GM21717 (cell line): ENCODE measurements at regions not wholly inside any gene's neighbourhood (a gene's known extent, or its start where the extent isn't known, plus 50 kb on each side); places are given as distances from the start of the nearest gene placed in this dataset.

ENCODE experiments used
- ATAC-seq: cut with Tn5 transposase; IDR thresholded peaks from one replicate; pipeline ENCODE4 v1.9.1; 2021; ENCODE audit warnings: mild to moderate bottlenecking, moderate library complexity; ENCODE audit not compliant: unreplicated experiment

- no peak for ATAC-seq
These were observed 445.3 kb upstream of the MGMT start for GRCh38 chr10:129021594-129022304.

DNA sequence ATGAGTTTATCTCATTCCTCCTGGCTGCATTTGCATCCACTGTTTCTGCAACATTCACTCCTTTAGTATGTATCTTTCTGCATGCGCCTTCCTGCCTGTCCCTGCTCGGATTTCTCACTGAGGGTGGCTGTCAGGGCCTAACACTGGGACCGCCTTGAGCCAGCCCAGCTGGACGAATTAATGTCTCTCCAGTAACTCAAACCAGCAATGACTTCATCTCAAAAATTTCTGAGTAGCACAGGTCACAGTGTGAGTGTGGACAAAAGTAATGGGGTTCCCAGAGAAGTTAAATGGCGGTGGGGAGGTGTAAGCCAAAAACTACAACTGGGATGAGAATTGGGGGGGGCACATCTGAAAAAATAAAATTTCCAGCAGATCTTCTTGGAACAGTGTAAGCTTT, 444.0 kb upstream of the MGMT start:
- no peak for ATAC-seq

GRCh38 chr10:129024046-129024445, 443.0 kb upstream of the MGMT start:
- ATAC-seq: no peak

DNA sequence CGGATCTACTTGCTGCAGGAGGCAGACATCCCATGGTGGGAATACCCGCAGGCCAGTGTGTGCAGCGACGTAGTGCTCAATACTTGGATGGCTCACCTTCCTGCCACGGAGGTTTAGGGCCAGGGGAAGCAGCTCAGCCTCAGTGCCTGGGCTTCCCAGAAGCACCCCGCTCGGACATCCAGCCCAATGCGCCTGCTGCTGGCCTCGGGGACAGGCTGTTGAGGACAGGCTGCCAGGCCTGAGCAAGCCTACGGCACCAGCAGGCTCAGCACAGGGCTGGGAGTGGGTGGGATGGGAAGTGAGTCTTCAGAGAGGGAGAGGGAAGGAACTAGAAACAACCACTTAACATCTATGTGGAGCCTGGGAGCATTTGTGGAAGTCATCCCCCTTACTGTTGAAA, 441.3 kb upstream of the MGMT start:
- no peak for ATAC-seq

- ATAC-seq: no peak
These were observed 439.1 kb upstream of the MGMT start for GRCh38 chr10:129027906-129028305.

DNA sequence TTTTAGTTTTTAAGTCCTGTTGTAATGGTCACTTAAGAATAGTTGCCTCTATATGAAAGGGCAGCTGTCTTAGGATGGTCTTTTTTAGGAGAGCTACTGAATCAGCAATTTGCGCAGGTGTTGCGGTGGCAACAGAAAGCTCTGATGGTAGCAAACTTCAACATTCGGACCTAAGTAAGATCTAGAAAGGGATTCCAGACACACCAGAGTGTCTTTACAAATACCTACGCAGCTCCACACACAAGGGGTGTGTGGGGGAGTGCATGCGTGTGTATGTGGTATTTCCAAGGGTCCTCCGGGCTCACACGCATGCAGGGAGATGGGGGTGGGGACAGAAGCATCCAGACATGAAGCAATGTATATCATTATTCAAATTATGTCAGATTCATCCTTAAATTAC, 438.6 kb upstream of the MGMT start:
- no peak for ATAC-seq

DNA sequence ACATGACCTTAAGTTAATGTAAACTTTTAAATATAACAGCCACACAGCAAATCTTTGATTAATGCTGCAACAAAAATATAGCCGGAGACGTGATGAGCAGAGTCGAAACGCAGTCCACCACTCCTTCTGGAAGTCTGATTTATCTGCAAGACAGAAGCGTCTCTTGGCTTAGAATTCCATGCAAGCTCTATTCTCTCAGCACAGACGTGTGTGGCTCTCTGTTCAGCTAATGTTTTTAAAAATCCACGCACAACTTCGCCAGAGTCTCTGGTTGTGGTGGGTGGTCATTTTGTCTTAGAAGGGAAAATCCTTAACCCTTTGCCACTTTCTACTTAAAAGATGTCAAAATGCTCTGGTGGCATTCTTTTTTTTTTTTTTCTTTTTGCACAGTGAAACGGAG, 438.0 kb upstream of the MGMT start:
- ATAC-seq: no peak

DNA sequence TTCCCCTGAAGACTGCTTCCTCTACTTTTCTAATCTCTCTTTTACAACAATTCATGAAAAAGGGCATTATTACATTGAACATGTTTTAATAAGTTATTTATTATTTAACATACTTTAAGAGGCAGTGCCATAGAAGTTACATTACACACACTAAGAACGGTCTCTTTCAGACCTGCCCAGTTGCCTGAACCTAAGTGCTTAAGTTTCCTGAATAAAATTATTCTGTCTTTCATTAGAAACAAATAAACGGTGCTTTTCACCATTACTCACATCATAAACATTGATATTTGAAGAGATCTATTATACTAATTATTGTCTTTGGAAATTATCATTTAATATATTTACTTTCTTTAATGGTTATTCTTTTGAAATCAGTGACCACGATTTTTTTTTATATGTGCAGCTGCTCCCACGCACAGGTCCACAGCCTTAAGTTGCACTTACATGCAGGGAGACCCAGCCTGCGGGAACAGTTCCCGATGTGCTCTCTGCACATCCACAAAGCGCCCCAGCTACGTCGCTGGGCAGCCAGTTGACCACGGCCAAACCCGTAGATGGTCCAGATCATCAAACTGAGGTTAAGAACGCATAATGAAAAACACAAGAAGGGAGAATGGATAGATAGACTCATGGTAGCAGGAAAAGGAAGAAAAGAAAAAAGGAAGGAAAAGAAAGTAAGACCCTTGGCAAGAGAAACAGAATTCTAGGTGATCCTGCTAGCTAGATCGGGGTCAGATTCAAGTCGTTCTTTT, 437.0 kb upstream of the MGMT start:
- no peak for ATAC-seq

- no peak for ATAC-seq
These were observed 436.5 kb upstream of the MGMT start for GRCh38 chr10:129030603-129030895.

GRCh38 chr10:129030996-129031843, 435.8 kb upstream of the MGMT start:
- no peak for ATAC-seq

DNA sequence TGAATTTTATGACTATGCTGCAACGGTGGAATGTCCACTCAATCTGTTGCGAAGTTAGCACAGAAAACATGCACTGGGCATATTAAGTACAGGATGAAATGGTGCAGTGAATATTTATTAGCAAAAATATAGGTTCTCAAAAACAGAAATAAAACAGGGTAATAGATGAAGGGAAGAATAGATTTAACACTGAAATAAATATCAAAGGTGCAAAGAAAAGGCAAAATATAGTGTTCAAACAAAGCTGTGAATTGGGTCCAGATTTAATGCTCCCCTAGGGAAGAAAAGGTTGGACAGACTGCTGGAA, 435.2 kb upstream of the MGMT start:
- no peak for ATAC-seq

DNA sequence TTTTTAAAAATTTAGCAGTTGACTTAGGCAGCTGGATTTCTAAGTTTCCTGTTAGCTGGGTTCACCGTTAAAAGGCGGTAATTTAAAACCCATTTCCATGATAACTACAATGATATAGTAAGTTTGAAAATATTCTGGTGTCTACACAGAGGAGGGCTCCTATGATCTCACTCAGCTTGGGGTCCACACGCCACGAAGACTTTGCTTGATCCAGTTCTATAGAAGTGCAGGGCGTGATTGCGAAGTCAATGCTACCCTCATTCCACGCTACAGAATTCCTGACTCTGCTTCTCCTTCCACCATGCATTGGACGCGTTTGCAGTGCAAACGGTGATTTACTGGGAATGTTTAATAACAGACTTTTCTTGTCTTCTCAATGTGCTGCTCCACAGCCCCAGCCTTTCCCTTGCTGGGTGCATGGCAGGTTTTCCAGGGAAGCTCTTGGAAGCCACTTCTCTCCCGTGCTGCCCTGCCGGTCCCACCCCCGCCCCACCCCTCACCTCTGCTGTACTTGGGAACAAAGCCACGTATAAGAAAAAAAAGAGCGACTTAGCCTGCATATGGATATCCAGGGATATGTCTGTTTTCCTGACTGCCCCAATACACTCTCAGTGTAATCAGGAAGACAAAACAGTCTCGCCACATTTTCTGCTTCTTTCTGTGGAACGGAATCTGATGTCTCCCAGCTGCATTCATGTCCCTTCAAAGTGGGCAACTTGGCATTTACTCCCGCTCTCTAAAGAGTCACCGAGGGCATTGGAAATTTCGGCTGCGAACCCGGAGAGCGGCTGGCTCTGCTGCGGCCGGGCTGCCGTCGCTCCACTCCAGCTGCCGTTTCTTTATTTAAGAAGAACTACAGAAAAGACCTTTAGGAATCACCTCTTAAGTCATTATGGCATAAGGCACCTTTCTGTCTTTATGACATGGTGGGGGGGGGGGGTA, 434.4 kb upstream of the MGMT start:
- no peak for ATAC-seq

DNA sequence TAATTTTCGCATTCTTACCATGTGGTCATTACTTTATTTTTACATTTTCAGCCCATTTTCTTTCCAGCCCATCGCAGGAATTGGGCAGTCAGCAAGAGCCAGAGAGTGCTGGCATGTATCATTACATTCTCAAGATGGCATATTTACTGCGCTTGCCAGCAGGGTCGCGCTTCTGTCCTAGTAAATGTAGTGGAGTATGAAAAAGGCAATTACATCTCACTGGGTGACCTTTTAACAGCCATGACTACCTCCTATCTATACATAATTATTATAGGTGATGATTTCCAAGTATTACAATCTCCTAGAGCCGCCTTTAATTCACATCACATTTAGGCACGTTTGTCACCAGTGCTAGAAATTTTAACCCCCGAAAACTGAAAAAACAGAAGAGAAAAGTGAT, 433.7 kb upstream of the MGMT start:
- ATAC-seq: no peak

DNA sequence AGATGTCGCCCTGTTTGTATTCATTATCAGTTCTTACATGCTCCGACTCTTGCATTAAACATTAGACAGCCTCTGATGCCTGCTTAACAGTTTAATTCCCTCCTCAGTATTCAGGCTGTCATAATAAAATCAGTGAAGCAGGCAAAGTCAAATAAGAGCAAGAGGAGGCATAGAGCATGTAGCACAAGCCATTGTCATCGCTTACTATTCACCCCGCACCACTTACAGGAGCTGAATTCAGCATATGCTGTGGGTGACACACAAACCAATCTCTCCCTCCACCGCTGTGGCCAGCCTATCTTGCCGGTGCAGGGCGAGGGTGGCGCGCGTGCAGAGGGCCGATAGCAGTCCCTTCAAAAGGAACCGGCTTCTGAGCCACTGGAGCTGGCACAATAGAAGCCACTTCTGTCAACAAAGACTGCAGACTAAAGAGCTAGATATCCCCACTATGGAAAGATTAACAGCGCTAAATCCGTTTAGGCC, 433.2 kb upstream of the MGMT start:
- ATAC-seq: no peak

DNA sequence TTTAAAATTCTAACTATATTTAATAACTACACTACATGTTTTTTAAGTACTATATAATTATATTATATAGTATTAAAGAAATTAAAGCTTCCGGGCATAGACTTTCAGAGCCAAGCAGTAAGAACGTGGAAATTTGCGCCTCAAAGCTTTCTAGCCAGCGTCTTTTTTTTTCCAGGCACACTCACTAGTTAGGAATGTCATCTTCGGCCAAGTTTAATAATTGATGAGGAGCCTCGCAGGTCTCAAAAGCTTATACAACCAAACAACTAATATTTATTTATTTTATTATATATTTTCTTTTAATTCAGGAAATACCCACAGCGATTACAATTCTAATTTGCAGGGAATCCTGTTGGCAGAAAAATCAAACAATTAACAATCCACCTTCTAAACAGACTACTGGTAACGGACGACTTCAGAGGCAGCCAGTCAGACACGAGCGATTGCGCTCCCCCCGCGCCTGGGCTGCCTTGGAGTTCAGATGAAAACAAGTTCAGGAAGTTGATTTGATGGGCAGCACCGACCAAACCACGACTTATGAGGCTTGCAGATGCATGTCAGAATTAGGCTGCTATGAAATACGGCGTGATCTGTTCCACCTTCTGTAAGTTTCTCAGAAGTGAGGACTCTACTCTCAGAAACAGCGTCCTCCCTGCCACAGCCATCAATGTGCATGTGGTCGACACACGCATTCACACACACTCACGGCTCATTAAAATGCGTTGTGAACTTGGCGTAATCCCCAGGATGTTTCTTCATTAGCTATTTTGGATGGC, 431.8 kb upstream of the MGMT start:
- no peak for ATAC-seq

DNA sequence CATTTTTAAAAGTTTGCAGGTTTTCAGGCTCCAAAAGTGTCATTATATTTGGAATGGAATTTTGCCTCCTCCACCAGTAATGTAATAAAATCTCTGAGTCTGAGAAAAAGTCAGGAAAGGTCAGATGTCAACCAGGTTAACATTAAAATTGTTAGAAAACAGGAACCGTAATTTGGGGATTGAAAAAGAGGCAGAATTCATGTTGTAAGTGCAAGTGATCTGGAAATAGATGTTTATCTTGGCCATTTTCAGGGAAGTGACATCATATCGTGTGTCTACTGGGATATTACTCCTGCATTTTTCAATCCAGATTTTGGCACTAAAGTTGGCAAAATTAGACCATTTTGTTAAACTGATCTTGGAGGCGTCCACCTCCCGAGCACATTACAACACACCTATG, 428.5 kb upstream of the MGMT start:
- no peak for ATAC-seq

GRCh38 chr10:129039406-129040370, 427.4 kb upstream of the MGMT start:
- no peak for ATAC-seq

DNA sequence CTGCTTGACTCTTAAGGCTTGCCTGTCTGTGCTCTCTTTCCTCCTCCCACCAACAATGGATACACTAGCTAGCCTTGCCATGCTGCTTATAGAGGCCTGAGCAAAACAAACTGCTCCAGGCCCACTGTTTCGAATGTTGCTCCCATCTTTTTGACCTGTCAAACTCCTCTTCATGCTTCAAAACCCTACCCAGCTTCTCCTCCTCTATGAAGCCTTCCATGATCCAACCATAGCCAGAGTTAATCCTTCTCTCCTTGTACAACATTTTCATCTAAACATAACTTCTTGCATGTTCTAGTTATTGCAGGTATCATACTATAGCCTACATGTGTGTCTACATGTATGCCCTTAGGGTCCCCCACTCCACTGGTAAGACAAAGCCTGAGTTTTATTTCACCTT, 426.7 kb upstream of the MGMT start:
- no peak for ATAC-seq

DNA sequence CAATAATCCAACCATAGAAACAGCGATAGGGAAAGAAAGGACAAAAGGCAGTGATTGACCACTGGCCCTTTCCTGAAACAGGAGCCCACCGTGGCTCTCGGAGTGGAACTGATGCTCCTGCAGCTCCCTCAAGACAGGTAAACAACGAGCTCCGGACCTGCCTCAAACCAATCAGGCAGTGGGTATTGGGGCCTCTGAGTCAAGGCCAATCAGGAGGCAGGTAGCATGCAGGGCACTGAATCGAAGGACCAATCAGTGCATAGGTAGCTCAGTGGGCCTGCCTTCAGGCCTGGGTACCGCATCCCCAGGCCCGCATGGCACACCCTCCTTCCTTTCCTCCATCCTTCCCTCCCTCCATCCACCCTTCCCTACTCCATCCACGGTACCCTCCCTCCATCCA, 425.1 kb upstream of the MGMT start:
- ATAC-seq: no peak
